GM18951 (cell line): ENCODE measurements at regions not wholly inside any gene's neighbourhood (a gene's known extent, or its start where the extent isn't known, plus 50 kb on each side); places are given as distances from the start of the nearest gene placed in this dataset.
"Not testable (repeated sequence)": the region's sequence is repeated elsewhere in the genome, so short reads cannot be mapped to it uniquely, and the experiment has no call there.

Experiments used
- POLR2A ChIP-seq: IDR thresholded peaks from 4 replicates; pipeline ENCODE4 v1.6.1; 2011; ENCODE audit warnings: mild to moderate bottlenecking; ENCODE audit not compliant: insufficient read length, insufficient read depth; ENCODE audit errors: extremely low read depth
- in situ Hi-C: fragments of 300-500 bp; cut with MboI; formaldehyde crosslinking; loops from one replicate; pipeline ENCODE4 v1.12.0; 2022; ENCODE audit warnings: low sequenced_read_pairs, mixed read lengths, inconsistent platforms; ENCODE audit not compliant: unreplicated experiment

DNA sequence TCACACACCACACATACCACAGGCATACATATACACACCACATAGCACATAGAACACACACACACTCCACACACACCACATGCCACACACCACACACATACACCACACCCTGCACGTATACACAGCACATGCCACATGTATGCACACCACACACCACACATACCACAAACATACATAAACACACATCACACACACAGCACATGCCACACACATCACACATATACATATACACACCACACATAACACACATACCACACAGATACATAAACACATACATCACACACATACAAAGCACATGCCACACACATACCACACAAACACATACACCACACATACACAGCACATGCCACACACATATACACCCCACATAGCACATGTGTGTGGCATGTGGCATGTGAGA lies 171.1 kb downstream of the OR4M2 start:
- no peak for TF ChIP-seq POLR2A
- in situ Hi-C loops: no loop called here

DNA sequence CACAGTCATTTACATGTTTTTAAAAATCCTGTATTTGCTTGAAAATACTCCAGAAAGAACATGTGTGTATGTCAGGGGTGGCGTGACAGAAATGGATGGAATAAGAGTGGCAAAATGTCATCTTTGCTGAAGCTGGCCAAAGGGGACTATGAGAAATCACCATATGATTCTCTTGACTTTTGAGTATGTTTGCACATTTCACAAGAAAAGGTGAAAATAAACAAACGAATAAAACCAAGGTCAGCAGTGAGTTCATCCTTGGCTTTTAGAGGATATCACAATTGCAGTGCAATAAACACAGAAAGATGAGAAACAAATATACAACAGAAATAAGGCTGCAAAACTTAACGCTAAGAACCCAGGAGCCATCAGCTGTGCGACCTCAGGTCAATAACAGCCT lies 171.7 kb downstream of the OR4M2 start:
- in situ Hi-C loops: not testable (repeated sequence)

DNA sequence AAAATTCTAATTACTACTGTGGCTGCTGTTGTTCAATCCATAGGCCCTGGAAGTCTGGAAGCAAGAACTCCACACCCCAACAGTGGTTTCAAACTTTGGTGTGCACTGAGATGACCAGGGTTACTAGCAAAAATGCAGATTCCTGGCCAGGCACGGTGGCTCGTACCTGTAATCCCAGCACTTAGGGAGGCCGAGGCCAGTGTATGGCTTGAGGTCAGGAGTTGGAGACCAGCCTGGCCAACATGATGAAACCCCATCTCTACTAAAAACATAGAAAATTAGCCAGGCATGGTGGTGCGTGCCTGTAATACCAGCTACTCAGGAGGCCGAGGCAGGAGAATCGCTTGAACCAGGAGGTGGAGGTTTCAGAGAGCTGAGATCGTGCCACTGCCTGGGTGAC lies 172.2 kb downstream of the OR4M2 start:
- in situ Hi-C loops: not testable (repeated sequence)

DNA sequence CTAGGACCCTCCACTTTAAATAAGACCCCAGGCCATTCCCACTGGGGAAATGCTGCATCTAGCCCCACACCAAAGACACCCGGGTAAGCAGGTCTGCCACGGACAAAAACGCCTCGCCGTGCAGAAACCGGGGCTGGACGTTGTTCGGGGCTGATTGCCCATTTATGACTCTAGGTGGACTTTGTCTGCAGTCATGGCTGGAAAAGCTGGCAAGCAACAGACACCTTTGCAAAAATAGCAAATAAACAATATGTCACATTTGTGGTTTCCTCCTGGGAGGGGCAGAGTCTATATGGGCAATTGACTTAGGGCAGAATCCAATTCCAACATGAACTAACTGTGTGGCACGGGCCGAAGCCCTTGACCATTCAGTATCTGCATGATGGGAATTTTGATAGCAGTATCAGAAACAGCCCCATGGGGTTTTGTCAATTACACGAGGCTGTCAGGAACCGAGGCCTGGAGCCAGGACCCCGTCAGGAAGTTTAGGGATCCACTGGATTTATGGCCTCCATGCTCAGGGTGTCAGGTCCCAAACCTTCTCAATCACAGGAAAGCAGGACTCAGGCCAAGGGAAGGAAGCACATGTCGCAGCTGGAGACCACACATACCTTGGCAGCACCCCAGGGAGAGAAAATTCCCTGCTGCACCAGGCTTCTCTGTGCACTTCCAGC lies 172.8 kb downstream of the OR4M2 start:
- in situ Hi-C loops: not testable (repeated sequence)

DNA sequence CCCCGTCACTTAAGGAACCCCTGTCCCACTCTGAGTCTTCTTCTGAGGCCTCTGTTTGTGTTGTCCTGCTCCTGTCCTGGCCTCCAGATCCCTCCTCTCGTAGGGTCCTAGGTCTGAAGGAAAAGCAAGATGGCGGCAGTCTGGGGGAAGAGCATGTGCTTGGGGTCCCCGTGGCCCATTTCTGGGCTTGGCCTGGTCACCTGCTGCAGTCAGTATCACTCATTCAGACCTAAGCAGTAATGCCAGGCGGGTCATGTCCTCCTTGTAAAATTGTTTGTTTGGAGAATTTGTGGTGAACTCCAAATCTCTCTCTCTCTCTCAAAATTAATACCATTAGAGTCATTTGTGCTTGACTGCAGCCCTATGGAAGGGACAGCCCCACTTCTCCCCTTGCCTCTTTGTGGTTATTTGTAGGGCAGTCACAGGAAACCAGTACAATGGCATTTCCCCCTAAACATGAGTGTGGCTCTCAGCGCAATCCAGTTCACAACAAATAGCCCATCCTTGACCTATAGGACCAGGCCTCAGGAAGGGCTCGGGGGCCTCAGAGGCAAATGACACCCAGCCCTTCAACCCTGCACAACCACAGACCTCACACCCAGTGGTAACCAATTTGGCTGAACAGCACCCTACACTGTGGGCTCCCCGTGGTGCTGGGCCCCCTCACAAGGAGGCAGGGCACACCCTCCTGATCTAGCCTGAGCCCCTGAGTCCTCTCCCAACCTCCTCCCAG lies 173.5 kb downstream of the OR4M2 start:
- in situ Hi-C loops: no loop called here
- no peak for TF ChIP-seq POLR2A

DNA sequence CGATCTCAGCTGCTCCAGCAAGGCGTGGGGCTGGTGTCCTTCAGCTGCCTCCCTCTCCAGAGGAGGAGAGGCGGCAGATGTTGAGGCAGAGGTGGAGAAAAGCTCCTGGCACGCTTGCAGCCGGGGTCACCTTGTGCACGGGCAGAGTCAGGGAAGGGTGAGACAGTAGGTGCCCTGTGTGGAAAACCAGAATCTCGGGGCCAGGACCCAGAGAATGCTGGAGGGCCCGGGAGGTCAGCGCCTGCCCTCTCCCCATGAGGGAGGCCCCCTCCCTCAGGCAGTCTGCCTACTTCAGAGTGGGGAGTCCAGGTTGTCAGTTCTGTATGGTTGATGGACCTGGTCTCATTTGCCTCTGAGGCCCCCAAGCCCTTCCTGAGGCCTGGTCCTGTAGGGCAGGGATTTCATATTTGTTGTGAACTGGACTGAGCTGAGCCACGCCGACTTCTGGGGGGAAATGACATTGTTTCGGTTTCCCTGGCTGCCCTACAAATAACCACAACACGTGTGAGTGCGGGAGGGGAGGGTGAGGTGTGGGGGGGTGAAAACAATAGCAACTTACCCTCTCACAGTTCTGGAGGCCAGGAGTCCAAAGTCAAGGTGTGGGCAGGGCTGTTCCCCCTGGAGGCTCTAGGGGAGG lies 174.2 kb downstream of the OR4M2 start:
- in situ Hi-C loops: not testable (repeated sequence)

DNA sequence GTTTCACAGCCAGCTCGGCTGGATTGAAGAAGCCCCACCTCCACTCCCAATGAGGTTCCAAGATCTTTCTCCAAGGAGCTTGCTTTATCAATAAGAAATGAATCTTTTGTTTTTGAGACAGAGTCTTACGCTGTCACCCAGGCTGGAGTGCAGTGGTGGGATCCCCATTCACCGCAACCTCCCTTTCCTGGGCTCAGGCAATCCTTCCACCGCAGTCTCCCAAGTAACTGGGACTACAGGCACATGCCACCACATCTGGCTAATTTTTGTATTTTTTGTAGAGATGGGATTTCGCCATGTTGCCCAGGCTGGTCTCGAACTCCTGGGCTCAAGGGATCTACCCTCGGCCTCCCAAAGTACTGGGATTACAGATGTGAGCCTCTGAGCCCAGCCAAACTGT lies 175.3 kb downstream of the OR4M2 start:
- in situ Hi-C loops: not testable (repeated sequence)

DNA sequence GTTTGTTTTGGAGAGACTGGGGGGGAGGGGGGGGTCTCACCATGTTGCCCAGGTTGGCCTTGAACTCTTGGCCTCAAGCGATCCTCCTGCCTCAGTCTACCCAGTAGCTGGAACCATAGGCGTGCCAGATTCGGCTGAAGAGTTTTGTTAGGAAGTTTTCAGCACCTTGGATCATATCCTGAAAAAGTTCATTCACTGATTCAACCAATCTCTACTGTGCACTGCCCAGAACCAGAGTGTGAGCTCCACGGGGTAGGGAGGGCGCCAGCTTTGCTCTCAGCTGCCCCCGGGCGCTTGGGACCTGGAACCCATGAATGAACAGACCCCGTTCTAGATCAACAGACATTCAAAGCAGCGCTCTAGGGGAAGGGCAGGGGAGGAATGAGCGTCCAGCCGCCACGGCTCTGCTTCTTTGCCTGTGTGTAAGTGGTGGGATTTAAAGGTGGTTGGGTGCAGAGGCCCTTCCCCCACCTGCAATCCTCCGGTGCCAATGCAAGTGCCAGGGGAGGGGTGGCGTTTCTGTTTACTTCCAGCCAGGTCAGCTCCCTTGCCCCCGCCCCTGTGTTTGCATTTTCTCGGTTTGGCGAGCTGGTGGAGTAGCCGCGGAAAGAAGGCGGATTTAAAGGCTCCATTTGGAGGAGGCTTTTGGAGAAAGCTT lies 176.2 kb downstream of the OR4M2 start:
- in situ Hi-C loops: not testable (repeated sequence)

DNA sequence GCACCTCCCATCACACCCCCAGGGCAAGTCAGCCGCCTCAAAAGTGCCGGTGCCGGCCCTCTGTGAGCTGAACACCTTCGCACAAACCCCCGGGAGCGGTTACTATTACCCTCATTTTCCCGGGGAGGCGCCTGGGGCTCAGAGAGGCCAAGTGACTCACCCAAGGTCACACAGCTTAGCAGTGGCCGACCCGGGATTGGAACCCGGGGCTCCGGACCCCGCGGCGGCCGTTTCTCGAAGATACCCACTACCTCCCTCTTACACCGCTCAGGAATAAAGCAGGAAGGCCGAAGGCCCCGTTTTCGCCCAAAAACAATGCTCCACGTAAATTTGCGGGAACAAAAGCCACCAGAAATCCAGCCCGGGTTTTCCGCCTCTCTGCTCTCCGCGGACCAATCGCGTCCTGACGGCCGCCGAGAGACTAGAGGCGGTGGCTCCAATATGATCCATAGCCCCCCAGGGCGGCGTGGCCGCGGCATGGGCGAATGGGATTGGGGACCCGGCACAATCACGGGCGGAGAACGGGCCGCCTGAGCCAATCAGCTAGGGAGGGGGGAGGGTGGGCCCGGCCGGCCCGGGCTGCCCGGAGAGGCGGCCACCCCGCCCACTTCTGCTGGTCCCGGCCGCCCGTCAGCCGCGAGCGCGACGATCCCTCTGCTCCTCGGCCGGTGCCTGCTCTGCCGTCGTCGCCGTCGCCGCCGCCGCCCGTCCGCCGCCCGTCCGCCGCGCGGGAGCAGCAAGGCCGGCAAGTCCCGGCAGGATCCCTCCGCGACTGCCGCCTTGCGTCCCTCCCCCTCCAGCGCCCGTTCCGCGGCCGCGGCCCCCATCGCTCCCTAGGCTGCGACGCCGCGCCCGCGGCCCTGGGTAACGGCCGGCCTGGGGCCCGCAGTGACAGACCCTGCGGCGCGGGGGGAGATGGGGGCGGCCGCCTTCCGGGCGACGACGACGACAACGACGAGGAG lies 177.0 kb downstream of the OR4M2 start:
- in situ Hi-C loops: no loop called here
- TF ChIP-seq POLR2A: no peak

DNA sequence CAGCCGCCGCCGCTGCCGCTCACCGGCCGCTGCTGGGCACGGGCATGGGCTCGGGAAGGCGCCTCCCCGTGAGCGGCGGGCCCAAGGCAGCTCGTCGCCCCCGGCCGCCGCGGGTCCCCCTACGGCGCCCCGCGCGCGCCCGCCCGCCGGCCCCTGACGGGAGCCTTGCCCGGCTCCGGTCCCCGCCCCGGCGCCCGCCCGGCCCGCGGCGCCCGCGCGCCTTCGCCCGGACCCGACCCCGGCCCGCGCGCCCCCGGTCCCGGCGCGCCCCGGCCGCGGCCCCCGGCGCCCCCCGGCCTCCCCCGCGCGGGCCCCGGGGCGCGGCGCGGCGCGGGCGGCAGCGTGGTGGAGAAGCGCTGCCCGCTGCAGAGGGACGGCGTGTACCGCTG lies 177.7 kb downstream of the OR4M2 start:
- no peak for TF ChIP-seq POLR2A
- in situ Hi-C loops: no loop called here

DNA sequence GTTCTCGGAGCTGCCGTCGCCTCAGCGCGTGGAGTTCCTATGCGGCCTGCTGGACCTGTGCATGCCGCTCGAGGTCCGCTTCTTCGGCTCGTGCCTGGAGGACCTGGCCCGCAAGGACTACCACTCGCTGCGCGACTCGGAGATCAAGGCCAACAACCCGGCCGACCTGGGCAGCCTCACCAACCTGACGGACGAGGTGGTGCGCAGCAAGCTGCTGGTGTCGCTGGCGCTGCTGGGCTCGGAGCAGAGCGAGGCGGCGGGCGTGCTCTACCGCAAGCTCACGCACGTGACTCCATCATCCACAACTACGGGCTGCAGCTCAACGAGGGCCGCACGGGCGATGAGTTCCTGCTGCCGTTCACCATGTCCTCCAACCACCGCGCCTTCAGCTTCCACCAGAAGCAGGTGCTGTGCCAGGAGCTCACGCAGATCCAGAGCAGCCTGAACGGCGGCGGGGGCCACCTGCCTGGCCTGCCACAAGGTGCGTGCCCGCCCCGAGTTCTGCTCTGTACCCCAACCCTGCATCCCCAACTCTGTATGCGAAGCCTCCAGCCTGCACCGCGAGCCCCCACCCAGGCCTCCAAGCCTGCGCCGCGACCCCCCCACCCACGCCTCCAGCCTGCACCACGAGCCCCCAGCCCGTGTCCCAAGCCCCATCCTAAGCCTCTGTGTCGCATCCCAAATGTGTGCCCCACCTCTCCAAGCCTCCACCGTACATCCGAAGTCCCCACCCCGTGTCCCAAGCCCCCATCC lies 178.2 kb downstream of the OR4M2 start:
- in situ Hi-C loops: no loop called here
- TF ChIP-seq POLR2A: no peak

DNA sequence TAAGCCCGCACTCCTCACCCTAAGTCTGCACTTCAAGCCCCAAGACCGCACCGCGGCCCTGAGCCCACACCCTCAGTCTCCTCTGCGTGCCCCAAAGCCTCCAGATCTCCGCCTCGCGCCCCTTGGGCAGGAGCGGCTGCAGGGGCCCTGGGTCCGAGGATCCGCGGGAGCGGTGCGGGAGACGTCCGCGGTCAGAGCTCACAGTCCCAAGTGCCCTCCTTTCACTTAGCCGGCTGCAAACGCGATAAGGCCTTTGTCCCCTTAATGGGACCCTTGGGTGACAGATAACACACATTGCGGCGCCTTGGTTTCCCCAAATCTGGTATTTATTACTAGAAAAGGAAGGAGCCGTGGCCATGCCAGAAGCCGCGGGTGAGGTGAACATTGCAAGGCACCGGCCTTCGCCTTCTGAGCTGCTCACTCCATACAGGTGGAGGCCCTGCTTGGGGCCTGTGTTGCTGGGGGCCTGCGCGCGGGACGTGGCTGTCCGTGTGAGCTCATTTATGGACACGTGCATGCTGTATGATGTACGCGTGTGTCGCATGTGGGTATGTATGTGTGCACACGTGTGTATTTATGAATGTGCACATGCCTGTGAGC lies 178.9 kb downstream of the OR4M2 start:
- in situ Hi-C loops: not testable (repeated sequence)

DNA sequence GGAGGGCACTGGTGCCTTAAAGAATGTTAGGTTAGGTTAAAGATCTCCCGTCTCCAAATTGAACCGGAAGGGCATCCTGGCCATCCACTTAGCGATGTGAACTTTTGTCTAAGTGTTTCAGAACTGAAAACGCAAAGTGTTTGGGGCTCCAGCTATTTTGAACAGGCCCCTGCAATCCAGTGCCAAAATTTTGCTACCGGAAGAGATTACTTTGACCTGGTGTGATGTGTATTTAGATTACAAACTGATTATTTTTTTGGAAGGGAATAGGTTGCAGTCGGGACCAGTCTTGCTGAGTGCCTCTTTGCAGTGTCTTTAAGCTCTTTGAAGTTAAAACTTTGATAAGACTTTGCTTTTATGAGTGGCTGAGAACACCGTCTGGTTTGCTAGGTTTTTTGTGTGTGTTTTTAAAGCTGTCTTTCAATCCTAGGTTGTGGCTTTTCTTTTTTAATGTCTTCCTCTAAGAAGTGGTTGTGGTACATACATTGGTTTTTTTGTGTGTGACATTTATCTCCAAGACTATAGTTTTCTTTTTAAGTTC lies 179.6 kb downstream of the OR4M2 start:
- no peak for TF ChIP-seq POLR2A
- in situ Hi-C loops: no loop called here
